GM12878 (cell line): ENCODE measurements at regions not wholly inside any gene's neighbourhood (a gene's known extent, or its start where the extent isn't known, plus 50 kb on each side); places are given as distances from the start of the nearest gene placed in this dataset.

Experiments
- ATAC-seq: fragments of 200-7000 bp; cut with Tn5 transposase; 3 replicates; pipeline ENCODE4 v1.9.1; 2020; ENCODE audit warnings: mild to moderate bottlenecking, moderate library complexity
- BruUV-seq: library from RNA; stranded (reverse); fragments of 400-500 nt; replicated peaks from 2 replicates; lab custom pipeline; 2021; lab: Mats Ljungman, UMichigan
- CTCF ChIA-PET: fragments of 300-600 bp; sonication (Branson Sonifier 250); formaldehyde crosslinking; extraction: SDS; loops from one replicate; lab custom pipeline; 2021; ENCODE audit warnings: inconsistent platforms; lab: Yijun Ruan, JAX
- POLR2A ChIA-PET: fragments of 350-600 bp; formaldehyde crosslinking; extraction: SDS; loops from one replicate; lab custom pipeline; 2021; ENCODE audit warnings: inconsistent platforms; lab: Charles Lee
- RAD21 ChIA-PET: fragments of 300-600 bp; sonication (Branson Sonifier 250); formaldehyde crosslinking; loops from one replicate; lab custom pipeline; 2023; ENCODE audit warnings: antibody characterized with exemption; ENCODE audit not compliant: unreplicated experiment; lab: Charles Lee
- SMC1A ChIA-PET: fragments of 300-600 bp; sonication (Branson Sonifier 250); formaldehyde crosslinking; loops from one replicate; lab custom pipeline; 2023; ENCODE audit not compliant: unreplicated experiment, uncharacterized antibody; lab: Charles Lee
- DNase-seq: peaks from one replicate; pipeline ENCODE4 v3.0.0-alpha.2; 2011; ENCODE audit warnings: low read depth, low spot score
- FAIRE-seq: peaks from 3 replicates; lab custom pipeline; 2011; peaks lifted over from hg19 to GRCh38; lab: Jason Lieb, UNC
- H2AFZ ChIP-seq: 2 replicates; pipeline ENCODE4 v1.6.0; 2011; ENCODE audit warnings: low read depth, low read length, control low read depth; ENCODE audit not compliant: control insufficient read depth
- H3K27ac ChIP-seq: 2 replicates; pipeline ENCODE4 v1.5.1; 2011; ENCODE audit warnings: control low read depth; ENCODE audit not compliant: control insufficient read depth, insufficient read depth
- H3K27me3 ChIP-seq, 2 experiments: replicated peaks in 1 of 2; 2 replicates each; pipeline versions ENCODE4 v1.6.0 to v1.6.1; 2011; ENCODE audit warnings: low read length in 1 of 2; ENCODE audit not compliant: control insufficient read depth in 2 of 2, insufficient read depth in 2 of 2
- H3K36me3 ChIP-seq, 2 experiments: 2 replicates each; pipeline ENCODE4 v1.5.1; 2011; ENCODE audit warnings: low read length in 1 of 2; ENCODE audit not compliant: control insufficient read depth in 2 of 2, insufficient read depth in 2 of 2
- H3K4me1 ChIP-seq: 2 replicates; pipeline ENCODE4 v1.6.1; 2011; ENCODE audit warnings: mild to moderate bottlenecking, low read length, moderate library complexity, mixed read lengths; ENCODE audit not compliant: control insufficient read depth, insufficient read depth
- H3K4me2 ChIP-seq: 2 replicates; pipeline ENCODE4 v1.6.0; 2011; ENCODE audit warnings: control low read depth; ENCODE audit not compliant: control insufficient read depth, insufficient read depth
- H3K4me3 ChIP-seq: fragments of 200-600 bp; sonication (generic); 2 replicates; pipeline ENCODE4 v1.5.1; 2016
- H3K79me2 ChIP-seq: 2 replicates; pipeline ENCODE4 v1.6.0; 2011; ENCODE audit warnings: low read length; ENCODE audit not compliant: control insufficient read depth, insufficient read depth
- H3K9ac ChIP-seq: 2 replicates; pipeline ENCODE4 v1.8.0; 2011; ENCODE audit warnings: low read length, control low read depth, mixed read lengths; ENCODE audit not compliant: control insufficient read depth, insufficient read depth
- H3K9me3 ChIP-seq: replicated peaks from 3 replicates; pipeline ENCODE4 v1.5.1; 2011; ENCODE audit warnings: mild to moderate bottlenecking, low read length; ENCODE audit not compliant: control insufficient read depth, insufficient read depth
- H4K20me1 ChIP-seq: 2 replicates; pipeline ENCODE4 v1.6.0; 2011; ENCODE audit not compliant: control insufficient read depth, insufficient read depth
- ATF2 ChIP-seq: IDR thresholded peaks from 2 replicates; pipeline ENCODE4 v1.6.1; 2012; ENCODE audit warnings: low read length, inconsistent platforms
- BRCA1 ChIP-seq: IDR thresholded peaks from 2 replicates; pipeline ENCODE4 v1.6.1; 2011; ENCODE audit warnings: low read depth, low read length, improper control_type of control experiment
- CHD1 ChIP-seq: IDR thresholded peaks from 2 replicates; pipeline ENCODE4 v1.6.1; 2012; ENCODE audit warnings: low read depth, low read length, improper control_type of control experiment
- EP300 ChIP-seq, 2 experiments: fragments of 150-350 bp in 1 of 2; IDR thresholded peaks; 2 replicates each; pipeline ENCODE4 v1.6.1; 2011 to 2012; ENCODE audit warnings: low read depth in 2 of 2, low read length in 2 of 2, borderline replicate concordance in 1 of 2, improper control_type of control experiment in 1 of 2, inconsistent platforms in 1 of 2; ENCODE audit not compliant: control insufficient read depth in 1 of 2
- HCFC1 ChIP-seq: fragments of 150-350 bp; IDR thresholded peaks from 2 replicates; pipeline ENCODE4 v1.6.1; 2014; ENCODE audit warnings: low read length
- HDAC2 ChIP-seq: fragments of 200-600 bp; sonication (generic); IDR thresholded peaks from 2 replicates; pipeline ENCODE4 v1.6.1; 2017
- HSF1 ChIP-seq: fragments of 150-350 bp; IDR thresholded peaks from 2 replicates; pipeline ENCODE4 v1.6.1; 2014; ENCODE audit warnings: mild to moderate bottlenecking, low read depth, low read length
- NFYA ChIP-seq: IDR thresholded peaks from 2 replicates; pipeline ENCODE4 v1.6.1; 2011; ENCODE audit warnings: low read depth, mild to moderate bottlenecking, low read length, improper control_type of control experiment, borderline replicate concordance
- NKRF ChIP-seq: fragments of 450-650 bp; conservative IDR thresholded peaks from 2 replicates; pipeline ENCODE4 v1.6.1; 2017; ENCODE audit warnings: mild to moderate bottlenecking, moderate library complexity
- SMAD1 ChIP-seq: fragments of 450-650 bp; IDR thresholded peaks from 2 replicates; pipeline ENCODE4 v1.6.1; 2018; ENCODE audit warnings: mild to moderate bottlenecking, low read depth; ENCODE audit not compliant: partially characterized antibody
- TCF7 ChIP-seq: IDR thresholded peaks from 2 replicates; pipeline ENCODE4 v1.6.1; 2014; ENCODE audit warnings: antibody characterized with exemption, borderline replicate concordance
- USF2 ChIP-seq: IDR thresholded peaks from 2 replicates; pipeline ENCODE4 v1.6.1; 2011; ENCODE audit warnings: low read depth, low read length, improper control_type of control experiment, borderline replicate concordance
- ZNF207 ChIP-seq: fragments of 450-650 bp; IDR thresholded peaks from 2 replicates; pipeline ENCODE4 v1.6.1; 2014; ENCODE audit warnings: antibody characterized with exemption, mild to moderate bottlenecking, borderline replicate concordance
- WGBS: methylation state at CpG from one replicate; pipeline ENCODE4 v1.1.6; 2016; ENCODE audit warnings: low lambda C conversion rate; ENCODE audit not compliant: insufficient replicate concordance, insufficient coverage; ENCODE audit errors: missing lambda C conversion rate; 5-methylcytosine and 5-hydroxymethylcytosine counted together
- in situ Hi-C: fragments of 300-500 bp; cut with MboI; formaldehyde crosslinking; loops from 9 replicates; pipeline ENCODE4 v1.14.3; 2018; ENCODE audit warnings: mixed read lengths
- intact Hi-C: fragments of 100-400 bp; cut with micrococcal nuclease; formaldehyde crosslinking; loops from one replicate; pipeline ENCODE4 v1.14.2; 2022; ENCODE audit not compliant: unreplicated experiment

GRCh38 chr9:102206432-102206831, 468.0 kb upstream of the GRIN3A start:
- Histone ChIP-seq H3K79me2 (no peaks in the 10 kb centered on the region), H3K36me3 (no peaks in the 10 kb centered on the region), H3K9me3 (no peaks in the 10 kb centered on the region), H3K9ac (no peak overlapping the region), H3K4me1 (no peaks in the 10 kb centered on the region), H3K4me3 (no peak overlapping the region), H3K27ac (no peak overlapping the region), H3K27me3 (no peaks in the 10 kb centered on the region), H3K4me2 (no peak overlapping the region), H4K20me1 (no peaks in the 10 kb centered on the region), H2AFZ (no peak overlapping the region)
- intact Hi-C loops (no loop called here), in situ Hi-C loops (no loop called here)
- no peak for FAIRE-seq
- ChIA-PET POLR2A (no interaction called here), RAD21 (no interaction called here), SMC1A (no interaction called here), CTCF (no interaction called here)
- 27% methylated on average over 4 of the region's 4 CpGs for WGBS
- ATAC-seq: no peak
- TF ChIP-seq ATF2 (no peak), SMAD1 (no peak)
- no peak for DNase-seq
- BruUV-seq: no TSS peak

- Histone ChIP-seq H3K9ac (no peak overlapping the region), H3K27ac (no peak overlapping the region), H3K4me3 (no peak overlapping the region), H3K36me3 (no peaks in the 10 kb centered on the region), H3K27me3 (no peaks in the 10 kb centered on the region), H3K4me2 (no peak overlapping the region), H2AFZ (no peak overlapping the region), H4K20me1 (no peaks in the 10 kb centered on the region), H3K4me1 (no peaks in the 10 kb centered on the region), H3K9me3 (no peaks in the 10 kb centered on the region), H3K79me2 (no peaks in the 10 kb centered on the region)
- SMC1A ChIA-PET: no interaction called here
- FAIRE-seq (no peak), DNase-seq (no peak), ATAC-seq (no peak)
- BruUV-seq: no TSS peak
- 7% methylated on average over 2 of the region's 2 CpGs for WGBS
- TF ChIP-seq ZNF207 (no peak), HSF1 (no peak), USF2 (no peak), TCF7 (no peak), CHD1 (no peak), EP300 (IDR thresholded peaks at IDR 0.05; ENCODE audit: borderline replicate concordance in 1 of 2, control insufficient read depth in 1 of 2, low read depth in 2 of 2, low read length in 2 of 2) (no peak), HDAC2 (no peak), HCFC1 (no peak), NFYA (no peak), BRCA1 (no peak), NKRF (no peak)
- POLR2A ChIA-PET: no interaction called here
- intact Hi-C loops: no loop called here
- CTCF ChIA-PET: no interaction called here
- RAD21 ChIA-PET: no interaction called here
- in situ Hi-C loops: no loop called here
Measured at GRCh38 chr9:102205251-102205650, 466.8 kb upstream of the GRIN3A start.
